Femur (tissue), 1 donor: ENCODE measurements at regions not wholly inside any gene's neighbourhood (a gene's known extent, or its start where the extent isn't known, plus 50 kb on each side); places are given as distances from the start of the nearest gene placed in this dataset.

Experiments used
- DNase-seq: peaks from one replicate; pipeline ENCODE4 v3.0.0-alpha.2; 2017

DNA sequence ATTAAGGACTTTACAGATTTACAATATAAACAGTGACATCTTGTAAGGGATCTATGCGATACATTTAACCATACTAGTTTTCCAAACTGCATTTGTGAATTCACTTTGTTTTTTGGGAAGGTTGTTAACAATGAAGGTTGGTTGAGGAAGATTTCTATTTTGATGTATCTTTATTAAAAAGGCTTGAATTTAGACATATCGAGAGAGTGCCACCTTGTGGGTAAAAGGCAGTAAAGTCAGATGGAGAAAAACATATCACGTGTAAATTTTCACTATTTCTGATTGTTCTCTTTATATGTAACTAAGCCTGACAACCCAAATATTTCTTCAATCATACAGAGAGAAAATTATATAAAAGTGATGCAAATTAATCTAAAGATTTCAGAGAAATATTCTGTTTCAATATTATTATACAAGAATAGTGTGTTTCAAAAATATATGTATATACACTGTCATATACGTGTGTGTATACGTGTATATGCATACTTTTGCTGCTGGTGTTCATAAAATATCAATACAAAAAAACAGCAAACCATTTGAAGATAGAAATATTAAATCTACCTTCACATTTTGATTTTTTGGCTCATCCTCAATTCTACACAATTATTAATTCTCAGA is 988.6 kb downstream of the SORCS1 start:
- DNase-seq: no peak

DNA sequence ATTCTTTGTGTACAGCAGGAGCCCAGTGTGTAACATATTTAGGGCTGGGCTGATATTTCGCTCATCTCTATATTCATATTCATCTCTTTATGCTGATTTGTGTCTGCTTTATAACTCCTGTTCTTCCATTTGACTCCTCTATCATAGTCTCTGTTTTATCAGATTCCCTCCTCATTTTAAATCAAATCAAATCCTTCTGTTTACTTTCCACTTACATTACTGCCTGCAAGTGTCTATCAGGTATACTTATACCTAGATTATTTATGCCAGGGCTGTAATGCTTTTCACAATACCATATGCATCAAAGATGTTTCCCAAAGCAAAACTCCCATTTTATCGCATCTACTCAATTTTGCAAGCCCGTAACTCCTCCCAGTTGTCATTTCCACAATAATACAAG is 990.7 kb downstream of the SORCS1 start:
- DNase-seq: no peak

DNA sequence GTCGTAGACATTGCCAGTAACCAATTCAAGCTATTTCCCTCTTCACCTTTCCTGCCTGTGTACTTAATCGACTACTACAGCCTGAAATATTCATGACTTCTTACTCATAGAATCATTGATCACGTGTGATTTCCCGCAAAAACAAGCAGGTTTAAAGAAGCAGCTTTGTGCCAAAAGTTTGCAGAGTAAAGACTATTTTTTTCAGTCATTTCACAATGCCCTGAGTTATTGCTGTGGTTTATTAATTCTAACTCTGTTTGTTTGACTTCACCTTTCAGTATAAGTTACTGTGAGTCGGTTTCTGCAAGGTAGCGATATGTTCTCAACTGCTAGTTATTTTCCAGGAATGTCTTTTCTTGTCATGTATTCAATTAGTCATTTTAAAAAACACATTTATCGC is 995.3 kb downstream of the SORCS1 start:
- DNase-seq: no peak

DNA sequence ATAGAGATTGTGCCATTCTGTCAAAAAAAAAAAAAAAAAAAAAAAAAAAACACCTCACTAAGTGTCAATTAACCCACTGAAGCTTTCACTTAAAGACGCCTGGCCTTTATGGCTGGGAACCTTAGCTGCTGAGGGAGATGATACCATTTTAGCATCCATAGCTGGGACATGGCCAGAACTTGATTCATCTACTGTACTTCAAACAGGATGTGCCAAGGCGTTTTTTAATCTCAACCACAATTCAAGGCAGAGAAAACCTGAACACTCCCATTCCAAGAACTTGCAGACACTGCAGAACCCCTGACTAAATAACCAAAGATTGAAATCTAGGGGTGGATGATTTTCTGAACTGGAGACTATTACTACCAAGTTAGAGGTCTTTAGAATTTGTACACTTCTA is 996.6 kb downstream of the SORCS1 start:
- DNase-seq: no peak

DNA sequence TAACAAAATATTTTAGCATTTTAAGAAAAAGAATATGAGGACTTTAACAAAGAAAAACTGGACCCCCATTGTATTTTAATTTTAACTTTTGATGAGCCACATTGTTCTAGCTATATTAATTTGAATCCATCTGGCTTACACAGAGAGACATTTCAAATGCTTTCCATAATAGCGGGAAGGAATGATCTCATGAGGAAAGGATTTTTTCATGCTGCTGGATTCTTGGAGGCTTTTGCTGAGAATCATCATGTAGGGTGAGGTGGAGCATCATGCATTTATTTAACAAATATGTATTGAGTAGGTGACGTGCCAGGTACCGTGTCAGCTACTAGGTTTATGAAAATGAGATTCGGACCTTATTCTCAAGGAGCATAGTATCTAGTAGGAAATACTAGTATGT is 1006.3 kb downstream of the SORCS1 start:
- DNase-seq: no peak

DNA sequence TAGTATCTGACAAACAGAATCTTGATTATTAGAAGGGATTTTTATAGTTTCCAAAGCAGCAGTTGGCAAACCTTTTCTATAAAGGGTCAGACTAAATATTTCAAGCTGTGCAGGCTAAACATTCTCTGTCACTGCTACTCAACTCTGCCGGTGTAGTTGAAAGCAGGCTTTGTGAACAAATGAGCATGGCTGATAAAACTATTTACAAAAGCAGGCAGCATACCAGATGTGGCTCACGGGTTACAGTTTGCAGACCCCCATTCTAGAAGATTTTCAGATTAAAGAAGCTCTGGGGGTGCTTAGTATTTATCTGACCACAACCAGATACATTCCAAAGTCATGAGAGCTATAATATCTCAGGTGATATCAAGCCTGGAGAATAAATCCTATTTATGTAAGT is 1017.5 kb downstream of the SORCS1 start:
- DNase-seq: no peak

DNA sequence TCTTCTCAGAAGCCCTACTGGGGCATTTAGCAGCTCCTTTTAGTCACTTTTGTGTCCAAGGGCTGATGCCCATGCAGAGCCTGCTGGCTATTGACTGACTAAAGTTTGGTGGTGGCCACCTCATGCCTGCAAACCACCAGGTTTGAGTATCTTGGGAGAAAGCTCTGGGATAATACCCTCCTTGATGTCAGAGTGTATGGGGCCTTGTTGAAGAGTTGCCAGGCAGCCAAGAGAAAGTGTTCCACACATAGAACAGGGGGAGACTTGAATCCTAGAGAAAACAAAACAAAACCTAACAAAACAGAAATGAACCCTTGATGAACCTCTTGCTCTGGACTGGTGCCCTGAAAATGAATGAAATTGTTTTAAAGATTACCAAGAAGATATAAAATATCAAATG is 1024.6 kb downstream of the SORCS1 start:
- DNase-seq: no peak

DNA sequence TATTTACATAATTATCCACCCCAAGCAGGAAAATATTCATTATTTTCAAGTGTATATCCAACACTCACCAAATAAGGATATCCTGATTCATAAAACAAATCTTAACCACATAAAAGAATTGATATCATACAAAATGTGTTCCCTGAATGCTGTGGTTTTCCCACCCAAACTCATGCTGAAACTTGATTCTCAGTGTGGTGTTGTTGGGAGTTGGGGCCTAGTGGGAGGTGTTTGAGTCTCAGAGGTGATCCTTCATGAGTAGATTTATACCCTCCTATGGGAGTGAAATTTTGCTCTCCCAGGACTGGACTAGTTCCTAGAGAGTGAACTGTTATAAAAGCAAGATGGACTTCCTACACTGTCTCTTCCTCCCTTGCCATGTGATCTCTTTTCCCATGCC is 1028.3 kb downstream of the SORCS1 start:
- no peak for DNase-seq

DNA sequence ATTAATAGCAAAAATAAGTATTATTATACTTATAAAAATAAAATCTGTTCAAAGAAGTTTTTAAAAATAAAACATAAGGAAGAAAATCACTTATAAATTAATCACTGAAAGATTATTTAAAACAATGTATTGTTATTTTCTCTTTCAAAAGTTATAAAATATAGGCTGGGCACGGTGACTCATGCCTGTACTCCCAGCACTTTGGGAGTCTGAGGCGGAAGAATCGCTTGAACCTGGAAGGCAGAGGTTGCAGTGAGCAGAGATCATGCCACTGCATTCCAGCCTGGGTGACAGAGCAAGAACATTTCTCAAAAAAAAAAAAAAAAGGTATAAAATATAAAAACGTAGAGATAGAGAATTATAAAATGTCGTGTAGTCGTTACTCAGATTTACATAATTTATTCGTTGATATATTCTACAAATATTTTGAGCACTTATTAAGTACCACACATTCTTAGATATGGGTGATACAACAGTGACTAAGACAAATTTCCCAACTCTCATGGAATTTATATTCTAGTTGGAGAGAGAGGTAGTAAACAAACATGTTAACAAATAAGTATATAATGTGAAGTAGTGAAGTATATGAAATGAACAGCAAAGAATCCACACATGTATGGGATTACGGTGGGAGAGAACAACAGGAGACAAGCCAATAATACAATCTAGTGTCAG is 1030.0 kb downstream of the SORCS1 start:
- DNase-seq: no peak

DNA sequence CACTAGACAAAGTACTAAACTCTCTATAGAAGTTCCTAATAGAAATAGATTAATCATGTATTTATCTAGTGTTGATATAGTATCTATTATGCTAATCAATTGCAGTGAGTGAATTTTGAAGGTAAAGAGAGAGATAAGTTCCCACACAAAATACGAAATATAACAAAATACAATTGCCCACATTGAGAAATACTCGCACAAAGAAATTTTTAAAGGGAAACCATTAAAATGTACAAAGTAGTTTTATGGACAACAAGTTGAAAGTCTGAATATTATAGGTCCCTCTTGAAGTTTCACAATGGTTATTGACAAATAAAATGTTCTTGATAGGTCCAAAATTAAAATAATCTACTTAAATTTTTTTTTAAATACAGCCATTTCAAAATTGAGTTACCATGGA is 1031.1 kb downstream of the SORCS1 start:
- no peak for DNase-seq

DNA sequence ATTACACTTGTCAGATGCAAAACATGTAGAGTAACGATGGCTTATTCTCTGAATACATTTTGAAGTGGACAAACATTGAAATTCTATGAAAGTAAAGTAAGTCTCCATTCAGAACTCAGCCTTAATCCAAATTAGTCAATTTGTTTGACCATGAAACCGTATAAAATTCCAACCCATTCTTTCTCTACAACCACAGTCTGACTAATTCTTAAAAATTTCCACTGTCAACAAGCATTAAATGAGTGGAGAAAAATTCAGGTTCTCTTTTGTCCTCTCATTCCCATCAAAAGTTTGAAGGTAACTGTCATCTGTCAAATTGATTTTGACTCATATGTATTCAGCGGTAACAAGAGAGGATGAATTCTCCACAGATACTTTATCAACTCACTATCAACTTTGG is 1031.5 kb downstream of the SORCS1 start:
- DNase-seq: no peak

DNA sequence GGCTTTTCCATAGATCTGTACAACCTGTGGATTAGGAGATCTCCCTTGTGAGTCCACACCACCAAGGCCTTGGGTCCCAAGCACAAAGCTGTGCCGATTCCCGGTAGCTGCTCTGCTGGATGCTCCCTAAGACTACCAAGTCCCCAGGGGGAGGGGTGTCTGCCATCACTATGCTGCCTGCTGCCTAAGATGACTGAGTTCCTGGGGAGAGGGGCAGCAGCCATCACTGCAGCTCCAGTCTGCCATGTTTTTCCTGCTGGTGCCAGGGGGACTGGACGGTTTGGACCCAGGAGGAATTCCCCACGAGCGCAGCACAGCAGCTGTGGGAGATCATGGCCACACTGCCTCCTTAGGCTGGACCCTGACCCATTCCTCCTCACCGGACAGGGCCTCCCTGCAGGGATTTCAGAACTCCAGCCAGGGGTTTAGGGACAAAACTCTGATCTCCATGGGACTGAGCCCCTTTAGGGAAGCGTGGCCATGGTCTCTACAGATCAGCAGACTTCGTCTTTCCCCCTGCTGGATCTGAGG is 1049.8 kb downstream of the SORCS1 start:
- DNase-seq: no peak

DNA sequence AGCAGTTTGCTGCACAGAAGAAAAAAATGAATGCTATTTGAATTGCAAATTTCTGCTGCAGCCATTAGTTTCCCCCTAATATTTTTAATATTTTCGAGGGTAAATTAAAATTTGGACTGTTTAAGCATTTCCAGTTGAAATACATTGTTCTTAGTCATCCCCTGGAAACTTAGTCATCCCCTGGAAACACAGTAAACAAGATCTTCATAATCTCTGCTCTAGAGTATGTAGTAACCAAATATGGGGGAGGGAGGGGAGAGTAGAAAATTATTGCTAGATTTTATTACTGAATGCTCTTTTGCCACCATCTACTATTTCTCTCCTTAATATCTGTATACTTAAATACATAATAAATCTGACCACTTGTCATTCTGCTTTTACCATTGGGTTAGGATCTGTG is 1053.3 kb downstream of the SORCS1 start:
- no peak for DNase-seq

DNA sequence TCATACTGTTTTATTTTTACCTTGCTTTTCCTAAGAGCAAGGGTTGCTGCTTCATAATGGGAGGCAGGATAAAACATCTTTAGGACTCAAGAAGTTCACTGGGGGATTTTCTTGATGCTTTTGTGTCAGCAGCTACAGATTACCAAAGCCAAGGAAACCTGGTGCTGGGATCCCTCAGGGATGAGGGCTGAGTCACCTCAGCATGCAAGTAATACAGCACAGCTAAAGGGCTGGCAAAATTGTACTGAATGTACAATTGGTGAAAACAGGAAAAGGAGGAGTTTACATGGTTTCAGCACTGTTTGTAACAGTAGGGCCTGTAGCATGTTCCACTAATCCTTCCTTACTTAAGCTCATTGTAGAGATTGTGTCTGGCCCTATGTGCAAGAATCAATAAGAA is 1056.8 kb downstream of the SORCS1 start:
- DNase-seq: no peak

DNA sequence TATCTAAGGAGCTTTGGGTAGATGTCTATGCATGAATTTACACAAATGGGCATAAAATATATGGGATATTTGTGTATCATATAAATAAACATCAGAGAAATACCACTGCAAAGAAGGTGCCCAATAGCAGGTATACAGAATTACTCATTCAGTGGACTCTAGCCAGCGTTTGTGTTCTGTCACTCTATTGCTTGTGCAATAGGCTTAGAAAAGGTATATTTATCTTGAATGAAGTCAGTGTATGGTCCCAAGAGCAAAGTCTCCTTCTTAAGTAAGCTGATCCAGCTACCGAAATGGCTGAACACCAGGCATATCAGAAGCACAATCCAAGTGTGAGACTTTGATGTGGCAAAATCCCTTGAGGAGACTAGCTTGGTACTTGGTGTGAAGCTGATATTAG is 1058.4 kb downstream of the SORCS1 start:
- DNase-seq: no peak

DNA sequence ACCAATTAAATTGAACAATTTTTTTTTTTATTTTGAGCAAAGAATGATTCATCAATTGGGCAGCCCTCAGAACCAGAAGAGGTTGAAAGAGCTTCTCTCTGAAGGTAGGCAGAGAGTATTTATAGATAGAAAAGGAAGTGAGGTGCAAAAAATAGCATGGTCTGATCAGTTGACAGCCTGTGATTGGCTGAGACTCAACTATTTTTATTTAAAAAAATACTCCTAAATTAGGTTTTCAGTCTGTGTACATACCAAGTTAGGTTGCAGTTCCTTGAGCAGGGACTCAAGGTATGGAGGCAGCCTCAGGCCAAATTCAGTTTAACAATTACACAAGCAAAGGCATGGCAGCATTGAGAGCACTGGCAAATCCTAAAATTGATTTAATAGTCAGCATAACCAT is 1074.7 kb downstream of the SORCS1 start:
- no peak for DNase-seq

DNA sequence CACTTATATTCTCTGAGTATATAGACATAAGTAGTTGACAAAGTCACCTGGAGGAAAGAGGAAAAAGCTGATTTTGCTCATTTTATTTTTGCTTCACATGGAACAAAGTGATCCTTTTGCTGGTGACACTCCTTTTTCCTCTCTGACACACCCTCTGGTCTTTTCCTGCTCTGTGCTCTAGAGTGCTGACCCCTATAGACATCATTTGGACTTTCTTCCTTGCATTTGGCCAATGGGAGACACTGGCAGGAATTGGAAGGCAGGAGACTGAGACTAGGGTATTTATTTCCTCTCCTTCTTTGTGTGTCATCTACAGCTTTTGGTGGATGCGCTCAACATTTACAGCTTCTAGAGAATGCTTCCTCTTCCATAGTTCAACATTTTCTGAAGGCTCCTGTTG is 1078.1 kb downstream of the SORCS1 start:
- DNase-seq: no peak

DNA sequence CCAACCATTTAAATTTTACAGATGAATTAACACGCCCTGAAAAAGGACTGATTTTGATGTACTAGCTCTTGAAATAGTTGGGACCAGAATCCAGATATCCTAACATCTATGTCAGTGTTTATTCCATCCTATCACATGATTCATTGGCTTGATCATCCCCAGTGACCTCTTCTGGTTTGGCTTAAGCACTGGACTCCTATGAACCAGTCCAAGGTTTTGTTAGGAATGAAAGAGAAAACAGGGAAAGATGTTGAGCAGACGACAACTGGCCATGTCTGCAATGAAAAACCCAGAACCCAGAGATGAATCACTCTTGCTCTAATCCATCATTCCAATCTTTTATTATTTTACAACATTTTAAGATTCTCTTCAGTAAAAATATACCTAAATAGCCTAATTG is 1080.9 kb downstream of the SORCS1 start:
- no peak for DNase-seq

DNA sequence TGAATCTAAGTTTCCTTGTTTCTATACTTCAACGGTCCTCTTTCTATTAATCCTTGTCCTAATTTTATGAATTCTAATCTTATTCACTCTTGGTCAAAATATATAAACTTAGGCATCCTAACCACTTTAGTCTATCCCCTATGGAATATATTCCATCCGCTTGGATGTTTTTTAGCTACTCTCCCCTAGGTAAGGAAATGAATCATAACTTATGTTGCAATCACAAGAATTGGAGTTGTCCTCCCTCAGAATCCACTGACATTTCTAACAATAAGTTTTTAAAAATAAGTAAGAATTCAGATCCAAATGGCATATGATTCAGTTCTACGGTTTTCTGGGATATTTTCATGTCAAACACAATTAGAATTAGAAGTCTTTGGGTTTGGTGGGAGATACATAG is 1081.6 kb downstream of the SORCS1 start:
- DNase-seq: no peak

DNA sequence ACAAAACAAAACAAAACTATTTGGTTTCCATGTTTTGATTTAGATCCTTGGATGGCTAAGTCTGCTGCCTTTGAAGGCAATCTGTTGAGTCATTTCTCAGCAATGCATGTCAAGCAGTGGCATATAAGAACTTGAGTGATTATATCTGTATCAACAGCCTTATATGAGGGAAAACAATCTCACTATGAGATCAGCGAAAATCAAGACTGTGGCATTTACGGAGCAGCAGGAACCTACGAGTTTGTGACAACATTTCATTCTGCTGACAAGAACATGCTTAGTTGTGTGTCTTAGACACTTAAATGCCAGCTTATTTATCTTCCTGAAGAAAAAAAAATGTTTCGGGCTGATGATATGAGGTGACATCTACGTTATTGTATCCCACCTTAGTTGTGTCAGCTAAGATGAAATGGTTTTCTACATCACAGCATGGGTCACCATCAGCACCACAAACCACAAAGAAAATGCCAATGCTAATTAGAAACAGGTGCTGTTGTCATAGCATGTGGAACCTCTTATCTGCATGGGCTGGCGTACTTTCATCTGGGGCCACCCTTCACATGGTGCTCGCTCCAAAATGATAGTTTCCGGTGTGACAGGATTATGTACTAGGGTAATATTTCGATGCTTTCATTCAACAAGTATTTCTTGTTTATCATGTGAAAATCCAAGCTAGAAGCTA is 1085.5 kb downstream of the SORCS1 start:
- no peak for DNase-seq

DNA sequence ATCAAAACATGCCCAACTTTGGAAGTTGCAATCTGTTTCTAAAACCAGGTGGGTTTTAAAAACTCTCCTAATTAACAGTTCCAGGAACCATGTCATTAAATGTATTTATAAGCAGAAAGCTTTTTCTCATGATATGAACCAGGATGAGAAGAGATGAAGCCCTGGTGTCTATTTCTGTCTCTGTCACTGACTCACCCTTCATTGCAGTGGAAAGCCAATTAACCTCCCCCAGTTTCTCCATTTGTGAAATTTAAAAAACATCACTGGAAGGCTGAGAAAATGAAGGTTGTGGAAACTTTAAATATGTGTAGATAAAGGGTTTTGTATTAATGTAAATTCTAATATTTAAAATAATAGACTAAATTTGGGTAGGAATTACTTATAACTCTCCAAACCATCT is 1088.0 kb downstream of the SORCS1 start:
- DNase-seq: no peak

DNA sequence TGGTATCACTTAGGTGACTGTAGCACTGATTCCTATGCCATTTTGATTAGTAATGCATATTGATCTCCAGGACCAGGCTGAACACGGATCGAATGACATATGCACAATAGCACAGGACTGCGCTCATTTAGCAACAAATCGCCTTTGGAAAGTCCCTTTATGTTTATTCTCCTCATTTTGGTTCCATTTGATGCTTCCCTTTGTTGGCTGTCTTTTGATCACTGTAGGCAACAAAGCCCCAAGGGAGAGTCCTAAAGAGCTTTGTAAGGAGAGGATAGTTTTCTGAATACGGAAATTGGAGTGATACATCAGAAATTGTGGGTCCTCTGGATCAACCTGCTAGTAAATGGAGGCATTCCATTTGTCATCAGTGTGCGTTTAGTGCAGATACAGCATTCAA is 1111.4 kb downstream of the SORCS1 start:
- DNase-seq: no peak

DNA sequence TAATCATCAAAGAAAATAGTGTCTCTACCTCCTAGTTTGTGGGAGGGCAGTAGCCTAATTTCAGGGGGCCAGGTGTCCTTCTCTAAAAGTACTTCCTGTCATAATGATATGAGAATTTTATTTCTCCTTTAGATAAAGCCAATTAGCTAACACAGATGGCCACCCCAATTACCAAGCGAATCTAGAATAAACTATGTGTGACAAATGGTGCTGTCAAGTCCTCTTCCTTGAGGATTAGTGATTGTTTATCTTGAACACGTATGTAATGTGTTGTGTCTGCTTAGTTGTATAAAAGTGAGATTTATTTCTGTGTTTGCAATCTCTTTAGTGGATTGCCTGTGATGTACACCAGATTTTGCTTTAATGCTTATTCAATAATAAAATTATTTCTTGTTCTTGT is 1120.0 kb downstream of the SORCS1 start:
- DNase-seq: no peak

DNA sequence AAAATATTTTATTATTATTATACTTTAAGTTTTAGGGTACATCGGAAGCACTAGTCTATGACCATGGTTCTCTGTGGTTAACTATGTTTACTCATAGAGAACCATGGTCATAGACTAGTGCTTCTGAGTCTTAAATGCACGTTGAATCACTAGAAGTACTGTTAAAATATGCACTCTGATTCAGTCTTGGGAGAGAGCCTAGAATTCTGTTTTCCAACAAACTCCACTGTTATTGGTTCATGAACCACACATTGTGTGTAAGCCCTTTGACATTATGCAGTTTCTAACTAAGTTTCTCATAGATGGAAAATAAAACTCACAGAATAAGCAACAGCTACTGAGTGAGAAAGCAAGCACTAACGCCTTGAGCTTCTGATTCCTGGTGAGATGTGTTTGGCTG is 1120.6 kb downstream of the SORCS1 start:
- DNase-seq: no peak
